GM23248 (cell line): ENCODE measurements at regions not wholly inside any gene's neighbourhood (a gene's known extent, or its start where the extent isn't known, plus 50 kb on each side); places are given as distances from the start of the nearest gene placed in this dataset.

Experiments used
- EZH2 ChIP-seq: fragments of 200-600 bp; sonication (generic); IDR thresholded peaks from 2 replicates; pipeline ENCODE4 v1.6.1; 2018; ENCODE audit warnings: antibody characterized with exemption, mild to moderate bottlenecking; ENCODE audit not compliant: insufficient read depth, poor library complexity, severe bottlenecking
- EZH2phosphoT487 ChIP-seq: fragments of 200-600 bp; sonication (generic); IDR thresholded peaks from 2 replicates; pipeline ENCODE4 v1.6.1; 2018; ENCODE audit warnings: antibody characterized with exemption, moderate library complexity, mild to moderate bottlenecking, low read depth; ENCODE audit not compliant: insufficient read depth

- TF ChIP-seq EZH2, result no peak
- TF ChIP-seq EZH2phosphoT487, result no peak
Observed at GRCh38 chr6:126963077-126963809, 155.2 kb upstream of the RSPO3 start.
